ENCODE measurements at regions not wholly inside any gene's neighbourhood (a gene's known extent, or its start where the extent isn't known, plus 50 kb on each side); places are given as distances from the start of the nearest gene placed in this dataset.

DNA sequence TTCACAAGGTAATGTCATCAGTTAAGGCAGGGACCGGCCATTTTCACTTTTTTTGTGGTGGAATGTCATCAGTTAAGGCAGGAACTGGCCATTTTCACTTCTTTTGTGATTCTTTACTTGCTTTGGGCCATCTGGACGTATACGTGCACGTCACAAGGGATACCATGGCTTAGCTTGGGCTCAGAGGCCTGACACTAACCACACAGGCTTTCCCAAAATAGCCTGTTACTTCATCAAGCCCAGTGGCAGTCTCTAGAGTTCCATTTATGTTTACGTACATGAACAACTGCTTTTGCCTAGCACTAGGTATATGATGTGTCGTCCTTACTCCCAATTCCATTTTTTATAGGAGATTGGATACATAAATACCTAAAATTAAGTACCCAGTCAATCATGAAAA, 237.9 kb downstream of the C7orf25 start:
- TF ChIP-seq CTCF (IDR thresholded peaks at IDR 0.05; ENCODE audit: poor library complexity, severe bottlenecking) (no peak), RAD21 (conservative IDR thresholded peaks at IDR 0.05) (no peak), POLR2AphosphoS5 (IDR thresholded peaks at IDR 0.05) (no peak), TAF1 (IDR thresholded peaks at IDR 0.05; ENCODE audit: low read depth) (no peak), EZH2 (IDR thresholded peaks at IDR 0.05; ENCODE audit: borderline replicate concordance, insufficient read depth, low read length, poor library complexity, severe bottlenecking) (no peak), MXI1 (conservative IDR thresholded peaks at IDR 0.05; ENCODE audit: poor library complexity, severe bottlenecking) (no peak), REST (IDR thresholded peaks at IDR 0.05; ENCODE audit: borderline replicate concordance) (no peak), SMC3 (conservative IDR thresholded peaks at IDR 0.05; ENCODE audit: poor library complexity) (no peak)

Measured in neural cell (in vitro differentiated cells).